ENCODE measurements at regions not wholly inside any gene's neighbourhood (a gene's known extent, or its start where the extent isn't known, plus 50 kb on each side); places are given as distances from the start of the nearest gene placed in this dataset.

DNA sequence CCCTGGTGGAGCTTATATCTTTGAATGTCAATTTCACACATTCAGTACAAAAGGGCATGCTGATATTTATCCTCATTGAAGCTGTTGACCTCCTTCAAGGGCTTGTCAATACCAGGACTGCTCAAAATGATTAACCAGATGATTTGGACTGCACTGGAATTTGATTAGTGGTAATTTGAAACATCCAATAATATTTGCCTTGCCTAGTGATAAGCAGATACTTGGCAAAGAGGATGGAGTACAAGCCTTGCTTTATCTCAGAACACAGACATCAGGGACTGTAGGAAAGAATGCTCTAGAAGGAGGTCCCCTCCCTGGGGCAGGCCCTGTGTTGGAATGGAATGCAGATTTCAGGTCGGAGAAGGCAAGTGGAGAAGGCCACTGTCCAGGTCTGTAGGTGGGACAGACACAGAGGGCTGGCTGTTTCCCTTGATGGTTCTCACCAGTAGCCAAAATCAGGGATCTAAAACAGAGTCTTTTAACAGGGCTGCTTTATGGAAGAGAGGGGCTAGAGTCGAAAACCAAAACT, 64.8 kb upstream of the ZNF648 start:
- no peak for FAIRE-seq
- Histone ChIP-seq H2AFZ (ENCODE audit: low read length) (no peak overlapping the region), H3K4me3 (replicated peaks in 1 of 3; ENCODE audit: insufficient read depth in 1 of 3, low read depth in 2 of 3, low read length in 3 of 3) (no peak overlapping the region), H3K36me3 (replicated peaks in 1 of 2; ENCODE audit: control insufficient read depth in 1 of 2, insufficient read depth in 2 of 2, low read length in 2 of 2) (no peaks in the 10 kb centered on the region), H3K79me2 (ENCODE audit: insufficient read depth, low read length) (no peaks in the 10 kb centered on the region), H3K27ac (ENCODE audit: extremely low read length, insufficient read depth, low read length) (no peak overlapping the region), H3K4me2 (ENCODE audit: low read depth, low read length) (no peak overlapping the region), H3K9ac (ENCODE audit: insufficient read depth, low read depth, low read length) (no peak overlapping the region), H3K9me3 (ENCODE audit: low read length) (no peaks in the 10 kb centered on the region), H4K20me1 (ENCODE audit: insufficient read depth, low read length) (no peaks in the 10 kb centered on the region), H3K27me3 (ENCODE audit: control insufficient read depth in 1 of 2, insufficient read depth in 2 of 2, low read length in 2 of 2) (no peaks in the 10 kb centered on the region), H3K4me1 (ENCODE audit: insufficient read depth, low read length) (peaks cover 17% of the 10 kb centered on the region)
- in situ Hi-C loops (cut with HindIII; ENCODE audit: extremely low pct_ligation_motif_present, low pct_unique_long_range_greater_than_20kb) (no loop called here), intact Hi-C loops (cut with micrococcal nuclease; ENCODE audit: unreplicated experiment) (no loop called here)
- no peak for ATAC-seq
- TF ChIP-seq, protein P1, sequence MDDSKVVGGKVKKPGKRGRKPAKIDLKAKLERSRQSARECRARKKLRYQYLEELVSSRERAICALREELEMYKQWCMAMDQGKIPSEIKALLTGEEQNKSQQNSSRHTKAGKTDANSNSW (CRISPR knock-in tag; IDR thresholded peaks at IDR 0.05; ENCODE audit: borderline replicate concordance) = no peak
- TF ChIP-seq NCOA2 (CRISPR knock-in tag; IDR thresholded peaks at IDR 0.05) (no peak), MEIS2 (CRISPR knock-in tag; IDR thresholded peaks at IDR 0.05) (no peak), GABPA (IDR thresholded peaks at IDR 0.05; ENCODE audit: low read depth, low read length) (no peak), GABPA (CRISPR knock-in tag; IDR thresholded peaks at IDR 0.05; ENCODE audit: low read depth) (no peak), ZNF180 (CRISPR knock-in tag; IDR thresholded peaks at IDR 0.05; ENCODE audit: borderline replicate concordance, low read depth) (no peak), CHD4 (IDR thresholded peaks at IDR 0.05; ENCODE audit: borderline replicate concordance, low read length) (no peak), ZNF788 (CRISPR knock-in tag; IDR thresholded peaks at IDR 0.05; ENCODE audit: borderline replicate concordance) (no peak), NCOA5 (CRISPR knock-in tag; IDR thresholded peaks at IDR 0.05) (no peak), CREB1 (IDR thresholded peaks at IDR 0.05) (no peak), CREB1 (CRISPR knock-in tag; IDR thresholded peaks at IDR 0.05) (no peak), NR2F1 (CRISPR knock-in tag; IDR thresholded peaks at IDR 0.05) (no peak), ZBTB3 (CRISPR knock-in tag; IDR thresholded peaks at IDR 0.05; ENCODE audit: borderline replicate concordance, low read depth) (no peak)
- TF ChIP-seq, protein P2, sequence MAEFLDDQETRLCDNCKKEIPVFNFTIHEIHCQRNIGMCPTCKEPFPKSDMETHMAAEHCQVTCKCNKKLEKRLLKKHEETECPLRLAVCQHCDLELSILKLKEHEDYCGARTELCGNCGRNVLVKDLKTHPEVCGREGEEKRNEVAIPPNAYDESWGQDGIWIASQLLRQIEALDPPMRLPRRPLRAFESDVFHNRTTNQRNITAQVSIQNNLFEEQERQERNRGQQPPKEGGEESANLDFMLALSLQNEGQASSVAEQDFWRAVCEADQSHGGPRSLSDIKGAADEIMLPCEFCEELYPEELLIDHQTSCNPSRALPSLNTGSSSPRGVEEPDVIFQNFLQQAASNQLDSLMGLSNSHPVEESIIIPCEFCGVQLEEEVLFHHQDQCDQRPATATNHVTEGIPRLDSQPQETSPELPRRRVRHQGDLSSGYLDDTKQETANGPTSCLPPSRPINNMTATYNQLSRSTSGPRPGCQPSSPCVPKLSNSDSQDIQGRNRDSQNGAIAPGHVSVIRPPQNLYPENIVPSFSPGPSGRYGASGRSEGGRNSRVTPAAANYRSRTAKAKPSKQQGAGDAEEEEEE (CRISPR knock-in tag; IDR thresholded peaks at IDR 0.05; ENCODE audit: borderline replicate concordance) = no peak
- TF ChIP-seq, protein P3, sequence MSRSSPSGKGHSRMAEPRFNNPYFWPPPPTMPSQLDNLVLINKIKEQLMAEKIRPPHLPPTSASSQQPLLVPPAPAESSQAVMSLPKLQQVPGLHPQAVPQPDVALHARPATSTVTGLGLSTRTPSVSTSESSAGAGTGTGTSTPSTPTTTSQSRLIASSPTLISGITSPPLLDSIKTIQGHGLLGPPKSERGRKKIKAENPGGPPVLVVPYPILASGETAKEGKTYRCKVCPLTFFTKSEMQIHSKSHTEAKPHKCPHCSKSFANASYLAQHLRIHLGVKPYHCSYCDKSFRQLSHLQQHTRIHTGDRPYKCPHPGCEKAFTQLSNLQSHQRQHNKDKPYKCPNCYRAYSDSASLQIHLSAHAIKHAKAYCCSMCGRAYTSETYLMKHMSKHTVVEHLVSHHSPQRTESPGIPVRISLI (CRISPR knock-in tag; IDR thresholded peaks at IDR 0.05; ENCODE audit: borderline replicate concordance) = no peak
- WGBS (ENCODE audit: low lambda C conversion rate) = 28% methylated on average over 2 of the region's 2 CpGs
- no TSS peak for BruUV-seq (replicated peaks)
- CTCF ChIA-PET (ENCODE audit: low intra/inter-chr PET ratio, low total read pairs) = no interaction called here
- POLR2A ChIA-PET = no interaction called here
- DNase-seq (ENCODE audit: low spot score) = no peak
